ENCODE measurements at regions not wholly inside any gene's neighbourhood (a gene's known extent, or its start where the extent isn't known, plus 50 kb on each side); places are given as distances from the start of the nearest gene placed in this dataset.

- TF ChIP-seq CTCF (IDR thresholded peaks at IDR 0.05): no peak
- no peak for TF ChIP-seq POLR2A (IDR thresholded peaks at IDR 0.05)
These were observed 54.8 kb upstream of the CDKN2AIPNL start for GRCh38 chr5:134466241-134467069.

All from lower leg skin (tissue), 3 donors.